ENCODE measurements at regions not wholly inside any gene's neighbourhood (a gene's known extent, or its start where the extent isn't known, plus 50 kb on each side); places are given as distances from the start of the nearest gene placed in this dataset.

DNA sequence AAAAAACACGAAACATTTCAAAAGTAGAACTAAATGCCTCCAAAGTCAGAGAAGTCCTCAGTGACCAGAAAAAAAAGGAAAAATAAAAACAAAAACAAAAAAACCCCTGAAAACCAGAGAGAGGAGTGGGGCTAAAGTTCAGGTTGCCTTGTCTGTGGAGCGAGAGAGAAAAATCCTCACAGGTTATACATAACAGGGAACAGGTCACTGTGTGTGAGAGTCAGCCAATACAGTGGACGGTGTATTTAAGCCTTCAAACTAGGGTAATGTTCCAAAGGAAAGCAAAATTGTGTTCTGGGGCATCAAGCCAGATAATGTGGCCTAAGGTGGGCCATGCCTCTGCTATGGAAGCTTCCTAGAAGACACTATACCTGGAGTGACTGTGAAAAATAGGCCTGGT, 216.1 kb upstream of the SUCLG2 start:
- Histone ChIP-seq H3K4me3 (no peak overlapping the region), H3K4me1 (no peaks in the 10 kb centered on the region), H3K27me3 (no peaks in the 10 kb centered on the region), H3K9me3 (no peaks in the 10 kb centered on the region), H3K27ac (no peak overlapping the region), H3K36me3 (no peaks in the 10 kb centered on the region)
- DNase-seq (ENCODE audit: extremely low spot score in 2 of 2), result no peak
- TF ChIP-seq POLR2AphosphoS5 (IDR thresholded peaks at IDR 0.05; ENCODE audit: insufficient read depth in 1 of 2, low read depth in 1 of 2), result no peak
- no peak for TF ChIP-seq POLR2A (IDR thresholded peaks at IDR 0.05)
- TF ChIP-seq CTCF (IDR thresholded peaks at IDR 0.05), result no peak
- intact Hi-C loops (cut with DNase I), result no loop called here

DNA sequence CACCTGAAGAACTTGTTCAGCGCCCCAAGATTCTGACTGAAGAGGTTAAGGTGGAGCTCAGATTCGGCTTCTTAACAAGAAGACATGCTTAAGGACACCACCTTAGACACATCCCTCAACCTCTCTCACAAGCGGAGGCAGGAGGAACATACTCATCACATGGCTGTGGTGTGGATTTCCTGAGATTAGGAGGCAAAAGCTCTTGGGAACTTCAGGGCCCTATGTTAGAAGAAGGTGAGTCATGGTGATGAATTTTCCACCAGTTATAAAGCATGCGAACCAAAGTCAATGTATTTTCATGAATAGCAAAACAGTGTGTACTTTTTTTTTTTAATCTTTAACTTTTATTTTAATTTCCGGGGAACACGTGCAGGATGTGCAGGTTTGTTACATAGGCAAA, 212.2 kb upstream of the SUCLG2 start:
- H3K27me3 ChIP-seq, result no peaks in the 10 kb centered on the region
- no peaks in the 10 kb centered on the region for H3K36me3 ChIP-seq
- H3K4me1 ChIP-seq, result no peaks in the 10 kb centered on the region
- no peaks in the 10 kb centered on the region for H3K9me3 ChIP-seq
- intact Hi-C loops (cut with DNase I), result no loop called here
- H3K27ac ChIP-seq, result no peak overlapping the region
- H3K4me3 ChIP-seq, result no peak overlapping the region
- DNase-seq (ENCODE audit: extremely low spot score in 2 of 2), result no peak
- TF ChIP-seq POLR2A (IDR thresholded peaks at IDR 0.05) (no peak), POLR2AphosphoS5 (IDR thresholded peaks at IDR 0.05; ENCODE audit: insufficient read depth in 1 of 2, low read depth in 1 of 2) (no peak), CTCF (IDR thresholded peaks at IDR 0.05) (no peak)

DNA sequence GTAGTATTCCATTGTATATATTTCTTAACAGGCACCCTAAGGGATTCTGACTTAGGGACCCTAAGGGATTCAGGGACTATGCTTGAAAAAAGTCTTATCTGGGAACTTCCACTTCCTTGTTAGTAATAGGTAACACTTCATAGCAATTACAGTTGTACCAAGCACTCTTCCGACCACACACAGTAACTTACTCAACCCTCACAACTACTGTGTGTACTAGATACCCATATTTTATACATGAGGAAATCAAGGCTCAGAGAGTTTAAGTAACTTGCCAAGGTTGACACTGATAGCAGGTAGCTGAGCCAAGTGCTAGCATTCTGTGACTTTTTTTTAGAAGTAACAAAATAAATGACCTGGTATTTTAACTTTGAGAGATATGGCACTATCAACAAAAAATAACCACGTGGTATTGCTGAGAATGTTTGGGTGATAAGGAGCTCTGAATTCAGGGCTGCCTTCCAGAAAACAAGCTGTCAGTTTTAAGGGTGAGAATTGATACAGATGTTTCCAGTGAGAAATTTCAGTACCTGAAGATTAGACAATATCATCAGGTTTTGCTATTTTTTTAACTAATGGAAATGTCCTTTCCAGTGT, 210.3 kb upstream of the SUCLG2 start:
- Histone ChIP-seq H3K4me3 (no peak overlapping the region), H3K27me3 (no peaks in the 10 kb centered on the region), H3K36me3 (no peaks in the 10 kb centered on the region), H3K9me3 (no peaks in the 10 kb centered on the region), H3K27ac (no peak overlapping the region), H3K4me1 (no peaks in the 10 kb centered on the region)
- TF ChIP-seq CTCF (IDR thresholded peaks at IDR 0.05) (no peak), POLR2A (IDR thresholded peaks at IDR 0.05) (no peak), POLR2AphosphoS5 (IDR thresholded peaks at IDR 0.05; ENCODE audit: insufficient read depth in 1 of 2, low read depth in 1 of 2) (no peak)
- DNase-seq (ENCODE audit: extremely low spot score in 2 of 2), result no peak
- intact Hi-C loops (cut with DNase I), result no loop called here

- no peak overlapping the region for H3K27ac ChIP-seq
- intact Hi-C loops (cut with DNase I), result no loop called here
- no peaks in the 10 kb centered on the region for H3K4me1 ChIP-seq
- no peak overlapping the region for H3K4me3 ChIP-seq
- no peaks in the 10 kb centered on the region for H3K9me3 ChIP-seq
- no peaks in the 10 kb centered on the region for H3K36me3 ChIP-seq
- DNase-seq (ENCODE audit: extremely low spot score in 2 of 2), result no peak
- no peaks in the 10 kb centered on the region for H3K27me3 ChIP-seq
- TF ChIP-seq POLR2A (IDR thresholded peaks at IDR 0.05) (no peak), CTCF (IDR thresholded peaks at IDR 0.05) (no peak), POLR2AphosphoS5 (IDR thresholded peaks at IDR 0.05; ENCODE audit: insufficient read depth in 1 of 2, low read depth in 1 of 2) (no peak)
Measured at GRCh38 chr3:67863869-67864268, 209.5 kb upstream of the SUCLG2 start.

- Histone ChIP-seq H3K9me3 (no peaks in the 10 kb centered on the region), H3K4me1 (no peaks in the 10 kb centered on the region), H3K27ac (no peak overlapping the region), H3K27me3 (no peaks in the 10 kb centered on the region), H3K36me3 (no peaks in the 10 kb centered on the region), H3K4me3 (no peak overlapping the region)
- no peak for DNase-seq (ENCODE audit: extremely low spot score in 2 of 2)
- intact Hi-C loops (cut with DNase I), result no loop called here
- TF ChIP-seq POLR2AphosphoS5 (IDR thresholded peaks at IDR 0.05; ENCODE audit: insufficient read depth in 1 of 2, low read depth in 1 of 2) (no peak), POLR2A (IDR thresholded peaks at IDR 0.05) (no peak), CTCF (IDR thresholded peaks at IDR 0.05) (no peak)
Measured at GRCh38 chr3:67860429-67860828, 206.0 kb upstream of the SUCLG2 start.

Measured in vagina (tissue), 2 donors.